K562 (cell line): ENCODE measurements at regions not wholly inside any gene's neighbourhood (a gene's known extent, or its start where the extent isn't known, plus 50 kb on each side); places are given as distances from the start of the nearest gene placed in this dataset.

Source experiments
- ATAC-seq: fragments of 200-7000 bp; cut with Tn5 transposase; 3 replicates; pipeline ENCODE4 v1.9.1; 2020; ENCODE audit warnings: moderate library complexity
- BruUV-seq: library from RNA; stranded (reverse); fragments of 400-500 nt; replicated peaks from 2 replicates; lab custom pipeline; 2021; lab: Mats Ljungman, UMichigan
- CTCF ChIA-PET: fragments of 300-600 bp; formaldehyde crosslinking; extraction: SDS; loops from one replicate; lab custom pipeline; 2021; ENCODE audit warnings: low intra/inter-chr PET ratio; lab: Yijun Ruan, JAX
- POLR2A ChIA-PET: fragments of 300-600, 350-650 bp; sonication (Branson Sonifier 250); formaldehyde crosslinking; extraction: SDS; loops from one replicate; lab custom pipeline; 2021; ENCODE audit warnings: antibody characterized with exemption, inconsistent platforms; lab: Yijun Ruan, JAX
- DNase-seq, 4 experiments: peaks; one replicate each; pipeline versions ENCODE4 v3.0.0 to v3.0.0-alpha.2; 2011 to 2018; ENCODE audit warnings: low spot score in 3 of 4, mixed read lengths in 3 of 4; ENCODE audit errors: extremely low read depth in 1 of 4
- FAIRE-seq: peaks from 2 replicates; lab custom pipeline; 2011; peaks lifted over from hg19 to GRCh38; lab: Jason Lieb, UNC
- H2AFZ ChIP-seq: 2 replicates; pipeline ENCODE4 v1.6.0; 2011; ENCODE audit warnings: low read depth, low read length, control low read depth, inconsistent platforms
- H3K27ac ChIP-seq: fragments of 200-600 bp; 3 replicates; pipeline ENCODE4 v1.8.0; 2011; ENCODE audit warnings: low read depth, mild to moderate bottlenecking, control low read depth, inconsistent platforms, low read length, moderate library complexity, mixed read lengths; ENCODE audit errors: extremely low read depth
- H3K27me3 ChIP-seq, 2 experiments: fragments of 300-600 bp in 1 of 2; 2 replicates in 1 of 2; 3 replicates in 1 of 2; pipeline versions ENCODE4 v1.6.0 to v1.8.0; 2011; ENCODE audit warnings: inconsistent platforms in 2 of 2, low read length in 2 of 2, mild to moderate bottlenecking in 1 of 2, mixed read lengths in 1 of 2, moderate library complexity in 1 of 2; ENCODE audit not compliant: control insufficient read depth in 2 of 2, insufficient read depth in 2 of 2
- H3K36me3 ChIP-seq: fragments of 300-600 bp; 3 replicates; pipeline ENCODE4 v1.8.0; 2011; ENCODE audit warnings: mild to moderate bottlenecking, low read length, inconsistent platforms; ENCODE audit not compliant: control insufficient read depth, insufficient read depth
- H3K4me1 ChIP-seq, 2 experiments: fragments of 200-600 bp in 1 of 2; replicated peaks in 1 of 2; 2 replicates in 1 of 2; 3 replicates in 1 of 2; pipeline versions ENCODE4 v1.5.1 to v1.8.0; 2011; ENCODE audit warnings: inconsistent platforms in 2 of 2, low read length in 2 of 2, mild to moderate bottlenecking in 1 of 2, mixed read lengths in 1 of 2, moderate library complexity in 1 of 2; ENCODE audit not compliant: control insufficient read depth in 2 of 2, insufficient read depth in 2 of 2
- H3K4me2 ChIP-seq: 2 replicates; pipeline ENCODE4 v1.6.1; 2011; ENCODE audit warnings: low read length, control low read depth, inconsistent platforms, mixed read lengths; ENCODE audit not compliant: insufficient read depth
- H3K4me3 ChIP-seq: fragments of 200-600 bp; sonication (generic), shearing (Covaris generic); 2 replicates; pipeline ENCODE4 v1.5.1; 2016; ENCODE audit warnings: control low read depth, inconsistent platforms
- H3K79me2 ChIP-seq: fragments of 200-600 bp; 3 replicates; pipeline ENCODE4 v1.8.0; 2011; ENCODE audit warnings: low read length, inconsistent platforms; ENCODE audit not compliant: control insufficient read depth, insufficient read depth
- H3K9ac ChIP-seq, 2 experiments: 2 replicates each; pipeline versions ENCODE4 v1.6.0 to v1.6.1; 2011; ENCODE audit warnings: low read depth in 2 of 2, low read length in 2 of 2, control low read depth in 1 of 2, inconsistent platforms in 1 of 2, mild to moderate bottlenecking in 1 of 2, mixed read lengths in 1 of 2; ENCODE audit not compliant: insufficient read depth in 1 of 2
- H3K9me1 ChIP-seq: one replicate; pipeline ENCODE4 v1.6.0; 2011; ENCODE audit warnings: inconsistent platforms, mild to moderate bottlenecking, low read length, moderate library complexity; ENCODE audit not compliant: control insufficient read depth, insufficient read depth
- H3K9me3 ChIP-seq: replicated peaks from 2 replicates; pipeline ENCODE4 v1.5.1; 2011; ENCODE audit warnings: low read depth, low read length, inconsistent platforms; ENCODE audit not compliant: control insufficient read depth, insufficient read depth
- H4K20me1 ChIP-seq: replicated peaks from 2 replicates; pipeline ENCODE4 v1.6.1; 2011; ENCODE audit warnings: low read length, inconsistent platforms, mixed read lengths; ENCODE audit not compliant: control insufficient read depth, insufficient read depth
- CBX3 ChIP-seq, 2 experiments: IDR thresholded peaks; 1 replicate in 1 of 2; 2 replicates in 1 of 2; pipeline ENCODE4 v1.6.1; 2012; ENCODE audit warnings: inconsistent platforms in 2 of 2, low read length in 2 of 2, borderline replicate concordance in 1 of 2, control low read depth in 1 of 2
- E2F8 ChIP-seq: fragments of 450-650 bp; IDR thresholded peaks from 2 replicates; pipeline ENCODE4 v1.7.1; 2018; ENCODE audit warnings: mild to moderate bottlenecking, low read depth; ENCODE audit not compliant: partially characterized antibody
- EGR1 ChIP-seq: fragments of 450-650 bp; conservative IDR thresholded peaks from 2 replicates; pipeline ENCODE4 v1.6.1; 2017; ENCODE audit warnings: mild to moderate bottlenecking
- FOXP1 ChIP-seq: sonication (generic); formaldehyde crosslinking; IDR thresholded peaks from 2 replicates; pipeline ENCODE4 v1.8.0; 2022; ENCODE audit warnings: mild to moderate bottlenecking, missing genetic modification reagents
- GATAD2B ChIP-seq: fragments of 450-650 bp; IDR thresholded peaks from 2 replicates; pipeline ENCODE4 v1.6.1; 2017; ENCODE audit warnings: mild to moderate bottlenecking, borderline replicate concordance
- HNRNPUL1 ChIP-seq: fragments of 200-400 bp; formaldehyde crosslinking; IDR thresholded peaks from 2 replicates; pipeline ENCODE4 v1.6.1; 2017; ENCODE audit warnings: low read length
- NBN ChIP-seq: fragments of 450-650 bp; IDR thresholded peaks from 2 replicates; pipeline ENCODE4 v1.6.1; 2016; ENCODE audit warnings: low read depth, mild to moderate bottlenecking
- POLR2H ChIP-seq: IDR thresholded peaks from 2 replicates; pipeline ENCODE4 v1.6.1; 2016; ENCODE audit warnings: missing genetic modification characterization, low read depth, mild to moderate bottlenecking, control low read depth, missing compliant biosample characterization, moderate library complexity
- POLR3A ChIP-seq: IDR thresholded peaks from 2 replicates; pipeline ENCODE4 v1.6.1; 2011; ENCODE audit warnings: borderline replicate concordance, mild to moderate bottlenecking, moderate library complexity; ENCODE audit not compliant: insufficient read length, insufficient read depth; ENCODE audit errors: extremely low read depth
- SP2 ChIP-seq: IDR thresholded peaks from 2 replicates; pipeline ENCODE4 v1.6.1; 2011; ENCODE audit warnings: mild to moderate bottlenecking, low read depth, low read length, moderate library complexity; ENCODE audit not compliant: poor library complexity, severe bottlenecking; ENCODE audit errors: extremely low read depth
- ZNF436 ChIP-seq: fragments of 250-450, 450-650 bp; sonication (Bioruptor Pico); formaldehyde crosslinking; IDR thresholded peaks from 2 replicates; pipeline ENCODE4 v1.7.0; 2020; ENCODE audit warnings: mild to moderate bottlenecking
- ZNF583 ChIP-seq: fragments of 250-450 bp; sonication (Bioruptor Pico); IDR thresholded peaks from 2 replicates; pipeline ENCODE4 v1.4.0; 2020
- ZNF79 ChIP-seq: fragments of 250-450 bp; sonication (Bioruptor Pico); IDR thresholded peaks from 2 replicates; pipeline ENCODE4 v1.4.0; 2020; ENCODE audit warnings: low read depth, mild to moderate bottlenecking, moderate library complexity
- WGBS: fragments of 100-300 bp; shearing (Covaris generic); methylation state at CpG from one replicate; pipeline ENCODE4 v1.1.6; 2016; ENCODE audit warnings: low coverage, mixed read lengths; ENCODE audit not compliant: insufficient coverage; ENCODE audit errors: missing lambda C conversion rate; 5-methylcytosine and 5-hydroxymethylcytosine counted together
- in situ Hi-C: fragments of 300-500 bp; cut with MboI; formaldehyde crosslinking; loops from 4 replicates; pipeline ENCODE4 v1.15.0; 2018; ENCODE audit warnings: inconsistent platforms, mixed read lengths
- intact Hi-C: fragments of 100-400 bp; cut with micrococcal nuclease; formaldehyde crosslinking; loops from 2 replicates; pipeline ENCODE4 v1.14.2; 2022
- TF ChIP-seq, protein P1 (sequence below): fragments of 250-450 bp; sonication (Bioruptor Pico); IDR thresholded peaks from 2 replicates; pipeline ENCODE4 v1.8.0; 2021; ENCODE audit warnings: mild to moderate bottlenecking, moderate library complexity

DNA sequence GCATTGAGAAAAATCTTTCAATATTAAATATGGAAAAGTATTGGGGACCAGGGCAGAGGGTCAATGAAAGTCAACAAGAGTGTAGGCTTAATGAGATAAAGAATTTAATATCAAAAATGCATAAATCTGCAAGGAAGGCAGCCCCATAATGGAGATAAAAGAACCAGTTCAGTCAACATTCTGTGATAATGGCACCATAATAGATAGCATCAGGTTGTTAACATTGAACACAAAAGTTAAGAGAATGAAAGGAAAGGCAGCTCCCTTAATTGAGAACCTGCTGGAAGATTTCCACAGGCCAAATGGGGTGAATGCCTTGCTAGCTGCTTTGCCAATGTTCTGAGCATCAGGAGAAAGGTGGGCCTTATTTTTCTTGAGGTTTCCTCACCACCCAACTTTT lies 60.4 kb upstream of the TMEM33 start:
- no peaks in the 10 kb centered on the region; the same call in 1 of the 2 replicates for H3K9me3 ChIP-seq
- H3K27me3 ChIP-seq: peaks cover 36 to 46% of the 10 kb centered on the region in 2 experiments; a peak in 4 of 5 replicates
- ATAC-seq: no peak
- H3K9ac ChIP-seq: no peak overlapping the region
- H4K20me1 ChIP-seq: no peaks in the 10 kb centered on the region
- H3K9me1 ChIP-seq: no peaks in the 10 kb centered on the region
- H3K79me2 ChIP-seq: no peaks in the 10 kb centered on the region
- no peaks in the 10 kb centered on the region for H3K36me3 ChIP-seq
- ChIA-PET CTCF (no interaction called here), POLR2A (interaction anchor here (0.6 kb wide), 2 partner anchors 54 to 357 kb away, joined by 3 to 5 read pairs; no protein-coding TSS in a partner anchor)
- no peak for FAIRE-seq
- in situ Hi-C loops: no loop called here
- H3K27ac ChIP-seq: no peak overlapping the region
- H3K4me3 ChIP-seq: no peak overlapping the region
- no peak for DNase-seq
- TF ChIP-seq POLR2H: no peak
- no peak for TF ChIP-seq POLR3A
- TF ChIP-seq NBN: no peak
- intact Hi-C loops: no loop called here
- BruUV-seq: no TSS peak
- no peak overlapping the region for H2AFZ ChIP-seq
- peaks cover 0 to 4% of the 10 kb centered on the region in 2 experiments; a peak in 2 of 5 replicates for H3K4me1 ChIP-seq
- no peak overlapping the region for H3K4me2 ChIP-seq

DNA sequence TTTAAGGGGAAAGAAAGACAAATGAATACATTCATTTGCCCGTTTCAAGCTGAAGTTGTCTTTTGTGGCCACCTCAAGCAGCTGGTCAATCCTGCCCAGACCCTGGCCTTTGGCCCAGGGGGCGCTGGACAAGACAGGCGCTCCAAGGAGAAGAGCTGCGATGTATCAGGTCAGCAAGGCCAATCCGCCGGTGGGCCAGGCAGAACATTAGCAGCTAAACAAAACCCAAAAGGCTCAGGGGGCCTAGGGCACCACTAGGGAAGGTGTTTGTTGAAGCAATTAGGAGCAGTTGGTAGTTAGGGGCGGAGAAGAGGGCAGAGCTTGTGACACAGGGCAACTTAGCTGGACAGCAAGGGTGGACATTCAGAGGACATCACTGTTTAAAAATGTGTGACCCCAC lies 60.8 kb upstream of the TMEM33 start:
- no peaks in the 10 kb centered on the region for H4K20me1 ChIP-seq
- H3K36me3 ChIP-seq: no peaks in the 10 kb centered on the region
- H3K9ac ChIP-seq: no peak overlapping the region
- in situ Hi-C loops: no loop called here
- 0% methylated on average over 7 of the region's 7 CpGs for WGBS
- ATAC-seq (no peak), FAIRE-seq (no peak), DNase-seq (no peak)
- H3K27me3 ChIP-seq: peaks cover 32 to 41% of the 10 kb centered on the region in 2 experiments; a peak in 3 of 5 replicates
- no peak overlapping the region for H3K27ac ChIP-seq
- no peak overlapping the region for H2AFZ ChIP-seq
- H3K9me1 ChIP-seq: no peaks in the 10 kb centered on the region
- BruUV-seq: no TSS peak
- CTCF ChIA-PET: no interaction called here
- H3K79me2 ChIP-seq: no peaks in the 10 kb centered on the region
- no peaks in the 10 kb centered on the region; the same call in 1 of the 2 replicates for H3K9me3 ChIP-seq
- POLR2A ChIA-PET: no interaction called here
- no peak overlapping the region for H3K4me2 ChIP-seq
- H3K4me1 ChIP-seq: peaks cover 0 to 4% of the 10 kb centered on the region in 2 experiments; a peak in 2 of 5 replicates
- intact Hi-C loops: no loop called here
- no peak overlapping the region for H3K4me3 ChIP-seq
- TF ChIP-seq GATAD2B: no peak
- TF ChIP-seq ZNF583 (CRISPR knock-in tag): no peak
- TF ChIP-seq, protein P1, sequence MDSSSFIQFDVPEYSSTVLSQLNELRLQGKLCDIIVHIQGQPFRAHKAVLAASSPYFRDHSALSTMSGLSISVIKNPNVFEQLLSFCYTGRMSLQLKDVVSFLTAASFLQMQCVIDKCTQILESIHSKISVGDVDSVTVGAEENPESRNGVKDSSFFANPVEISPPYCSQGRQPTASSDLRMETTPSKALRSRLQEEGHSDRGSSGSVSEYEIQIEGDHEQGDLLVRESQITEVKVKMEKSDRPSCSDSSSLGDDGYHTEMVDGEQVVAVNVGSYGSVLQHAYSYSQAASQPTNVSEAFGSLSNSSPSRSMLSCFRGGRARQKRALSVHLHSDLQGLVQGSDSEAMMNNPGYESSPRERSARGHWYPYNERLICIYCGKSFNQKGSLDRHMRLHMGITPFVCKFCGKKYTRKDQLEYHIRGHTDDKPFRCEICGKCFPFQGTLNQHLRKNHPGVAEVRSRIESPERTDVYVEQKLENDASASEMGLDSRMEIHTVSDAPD (CRISPR knock-in tag): no peak
- no peak for TF ChIP-seq E2F8
- TF ChIP-seq SP2: no peak
- no peak for TF ChIP-seq HNRNPUL1
- no peak for TF ChIP-seq ZNF79
- TF ChIP-seq FOXP1: no peak
- no peak for TF ChIP-seq ZNF436 (CRISPR knock-in tag)
- no peak for TF ChIP-seq EGR1
- TF ChIP-seq CBX3 (IDR thresholded peaks at IDR 0.05; ENCODE audit: borderline replicate concordance in 1 of 2, low read length in 2 of 2): no peak
